ENCODE measurements at regions not wholly inside any gene's neighbourhood (a gene's known extent, or its start where the extent isn't known, plus 50 kb on each side); places are given as distances from the start of the nearest gene placed in this dataset.

- DNase-seq (ENCODE audit: low spot score), result no peak
- no peak for TF ChIP-seq CTCF (IDR thresholded peaks at IDR 0.05; ENCODE audit: extremely low read depth, missing control alignments)
Measured at GRCh38 chr22:47343611-47344010, 581.2 kb downstream of the TBC1D22A start.

GRCh38 chr22:47342446-47342845 is 580.0 kb downstream of the TBC1D22A start:
- TF ChIP-seq CTCF (IDR thresholded peaks at IDR 0.05; ENCODE audit: extremely low read depth, missing control alignments), result no peak
- DNase-seq (ENCODE audit: low spot score), result no peak

DNA sequence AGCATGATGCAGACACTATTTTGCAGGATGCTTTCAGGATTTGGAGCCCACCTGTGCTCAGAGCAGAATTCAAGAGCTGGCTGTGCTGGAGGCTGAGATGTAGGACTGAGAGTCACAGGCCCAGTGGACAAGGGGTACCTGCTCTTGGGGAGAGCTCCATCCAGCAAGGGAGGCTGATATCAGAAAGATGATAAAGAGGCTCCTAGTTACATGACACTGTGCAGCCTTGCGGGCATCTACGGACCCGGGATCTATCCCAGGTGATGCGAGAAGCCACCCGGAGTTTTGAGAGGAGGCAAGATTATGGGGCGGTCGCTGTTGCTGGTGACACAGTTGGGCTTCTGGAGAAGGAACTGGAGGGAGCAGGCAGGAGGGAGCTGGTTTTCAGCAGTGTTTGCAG is 579.0 kb downstream of the TBC1D22A start:
- no peak for TF ChIP-seq CTCF (IDR thresholded peaks at IDR 0.05; ENCODE audit: extremely low read depth, missing control alignments)
- DNase-seq (ENCODE audit: low spot score), result no peak

GRCh38 chr22:47340851-47341436 is 578.5 kb downstream of the TBC1D22A start:
- no peak for TF ChIP-seq CTCF (IDR thresholded peaks at IDR 0.05; ENCODE audit: extremely low read depth, missing control alignments)
- DNase-seq (ENCODE audit: low spot score), result no peak

GRCh38 chr22:47337161-47337621 is 574.7 kb downstream of the TBC1D22A start:
- TF ChIP-seq CTCF (IDR thresholded peaks at IDR 0.05; ENCODE audit: extremely low read depth, missing control alignments), result no peak
- DNase-seq (ENCODE audit: low spot score), result no peak

DNA sequence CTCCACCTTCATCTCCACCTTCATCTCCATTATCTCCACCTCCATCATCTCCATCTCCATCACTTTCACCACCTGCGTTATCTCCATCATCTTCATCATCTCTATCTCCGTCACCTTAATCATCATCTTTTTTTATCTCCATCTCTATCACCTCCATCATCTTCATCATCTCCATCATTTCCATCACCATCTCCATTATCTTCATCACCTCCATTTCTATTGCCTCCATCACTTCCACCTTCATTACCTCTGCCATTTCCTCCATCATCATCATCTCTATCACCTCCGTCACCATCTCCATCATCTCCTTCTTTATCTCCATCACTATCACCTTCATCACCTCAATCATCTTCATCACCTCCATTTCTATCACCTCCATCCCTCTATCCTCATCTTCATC is 573.5 kb downstream of the TBC1D22A start:
- no peak for DNase-seq (ENCODE audit: low spot score)
- TF ChIP-seq CTCF (IDR thresholded peaks at IDR 0.05; ENCODE audit: extremely low read depth, missing control alignments), result no peak

GRCh38 chr22:47335460-47335859 is 573.0 kb downstream of the TBC1D22A start:
- TF ChIP-seq CTCF (IDR thresholded peaks at IDR 0.05; ENCODE audit: extremely low read depth, missing control alignments), result no peak
- no peak for DNase-seq (ENCODE audit: low spot score)

Data from GM20000 (cell line).